Endothelial cell of umbilical vein (primary cell): ENCODE measurements at regions not wholly inside any gene's neighbourhood (a gene's known extent, or its start where the extent isn't known, plus 50 kb on each side); places are given as distances from the start of the nearest gene placed in this dataset.

Experiments
- BruUV-seq: library from RNA; stranded (reverse); fragments of 400-500 nt; replicated peaks from 2 replicates; lab custom pipeline; 2021; lab: Mats Ljungman, UMichigan
- CTCF ChIA-PET: fragments of 300-600, 350-600 bp; sonication (Branson Sonifier 250); formaldehyde crosslinking; loops from one replicate; lab custom pipeline; 2021; ENCODE audit warnings: antibody characterized with exemption, inconsistent platforms; lab: Charles Lee
- POLR2A ChIA-PET: fragments of 300-600, 350-600 bp; sonication (Branson Sonifier 250); formaldehyde crosslinking; loops from one replicate; lab custom pipeline; 2021; ENCODE audit warnings: antibody characterized with exemption, inconsistent platforms; lab: Charles Lee
- DNase-seq: peaks from one replicate; pipeline ENCODE4 v3.0.0-alpha.2; 2011; ENCODE audit warnings: low read depth, low spot score
- FAIRE-seq: peaks from 2 replicates; lab custom pipeline; 2011; peaks lifted over from hg19 to GRCh38; lab: Jason Lieb, UNC
- H2AFZ ChIP-seq: 2 replicates; pipeline ENCODE4 v1.6.0; 2012; ENCODE audit warnings: low read depth, low read length, control low read depth, inconsistent platforms
- H3K27ac ChIP-seq: 2 replicates; pipeline ENCODE4 v1.5.1; 2011; ENCODE audit warnings: low read depth, mild to moderate bottlenecking, control low read depth, low read length, moderate library complexity; ENCODE audit not compliant: insufficient read depth
- H3K27me3 ChIP-seq, 2 experiments: 2 replicates each; pipeline versions ENCODE4 v1.6.0 to v1.6.1; 2011; ENCODE audit warnings: low read length in 2 of 2, mixed read lengths in 1 of 2; ENCODE audit not compliant: control insufficient read depth in 2 of 2, insufficient read depth in 2 of 2
- H3K36me3 ChIP-seq, 2 experiments: 2 replicates in 1 of 2; 3 replicates in 1 of 2; pipeline ENCODE4 v1.5.1; 2011; ENCODE audit warnings: low read length in 2 of 2, mild to moderate bottlenecking in 1 of 2, moderate library complexity in 1 of 2; ENCODE audit not compliant: control insufficient read depth in 2 of 2, insufficient read depth in 2 of 2; ENCODE audit errors: extremely low read depth in 1 of 2
- H3K4me1 ChIP-seq: 3 replicates; pipeline ENCODE4 v1.5.1; 2011; ENCODE audit warnings: mild to moderate bottlenecking, low read length; ENCODE audit not compliant: control insufficient read depth, insufficient read depth; ENCODE audit errors: extremely low read depth
- H3K4me2 ChIP-seq: 2 replicates; pipeline ENCODE4 v1.6.1; 2011; ENCODE audit warnings: low read length, control low read depth, mixed read lengths; ENCODE audit not compliant: insufficient read depth
- H3K4me3 ChIP-seq, 3 experiments: fragments of 200-600 bp in 1 of 3; sonication (generic), shearing (Covaris generic) in 1 of 3; replicated peaks in 1 of 3; 2 replicates each; pipeline ENCODE4 v1.5.1; 2011 to 2016; ENCODE audit warnings: control low read depth in 3 of 3, low read length in 3 of 3, mild to moderate bottlenecking in 2 of 3, inconsistent platforms in 1 of 3, low read depth in 1 of 3, moderate library complexity in 1 of 3; ENCODE audit not compliant: insufficient read depth in 1 of 3
- H3K79me2 ChIP-seq: 2 replicates; pipeline ENCODE4 v1.6.0; 2012; ENCODE audit warnings: low read length, inconsistent platforms; ENCODE audit not compliant: control insufficient read depth, insufficient read depth
- H3K9ac ChIP-seq: replicated peaks from 2 replicates; pipeline ENCODE3; 2011; ENCODE audit warnings: low read length, control low read depth; ENCODE audit not compliant: insufficient read depth; ENCODE audit errors: extremely low read depth
- H3K9me1 ChIP-seq: replicated peaks from 3 replicates; pipeline ENCODE4 v1.6.0; 2011; ENCODE audit warnings: mild to moderate bottlenecking, low read length; ENCODE audit not compliant: control insufficient read depth, insufficient read depth; ENCODE audit errors: extremely low read depth
- H3K9me3 ChIP-seq: replicated peaks from 2 replicates; pipeline ENCODE4 v1.5.1; 2012; ENCODE audit warnings: low read length, inconsistent platforms; ENCODE audit not compliant: control insufficient read depth, insufficient read depth
- H4K20me1 ChIP-seq: replicated peaks from 2 replicates; pipeline ENCODE3; 2011; ENCODE audit warnings: mild to moderate bottlenecking, low read length; ENCODE audit not compliant: control insufficient read depth, insufficient read depth; ENCODE audit errors: extremely low read depth
- CTCF ChIP-seq, 2 donors: IDR thresholded peaks; 1 replicate in 1 of 2; 2 replicates in 1 of 2; pipeline ENCODE4 v1.5.1; 2011; ENCODE audit warnings: low read length in 2 of 2, mild to moderate bottlenecking in 2 of 2, moderate library complexity in 2 of 2, control low read depth in 1 of 2, inconsistent platforms in 1 of 2, low read depth in 1 of 2; ENCODE audit not compliant: insufficient read depth in 1 of 2; ENCODE audit errors: extremely low read depth in 1 of 2
- EZH2 ChIP-seq: IDR thresholded peaks from 2 replicates; pipeline ENCODE4 v1.6.1; 2012; ENCODE audit warnings: borderline replicate concordance, low read depth, mild to moderate bottlenecking, moderate library complexity, low read length, inconsistent platforms; ENCODE audit not compliant: severe bottlenecking
- FOS ChIP-seq: IDR thresholded peaks from 2 replicates; pipeline ENCODE4 v1.6.1; 2011; ENCODE audit warnings: mild to moderate bottlenecking, low read length, moderate library complexity, borderline replicate concordance; ENCODE audit not compliant: insufficient read depth
- GATA2 ChIP-seq: IDR thresholded peaks from 2 replicates; pipeline ENCODE4 v1.7.0; 2011; ENCODE audit warnings: low read depth, mild to moderate bottlenecking, moderate library complexity, mixed read lengths, low read length; ENCODE audit not compliant: insufficient read length, insufficient read depth
- JUN ChIP-seq: IDR thresholded peaks from 2 replicates; pipeline ENCODE4 v1.6.1; 2011; ENCODE audit warnings: borderline replicate concordance, low read depth; ENCODE audit not compliant: insufficient read length, insufficient read depth
- MAX ChIP-seq: IDR thresholded peaks from 2 replicates; pipeline ENCODE4 v1.6.1; 2011; ENCODE audit not compliant: insufficient read depth, insufficient read length
- MYC ChIP-seq: IDR thresholded peaks from one replicate; pipeline ENCODE4 v1.6.1; 2011; ENCODE audit warnings: mild to moderate bottlenecking, low read depth, low read length
- POLR2A ChIP-seq: IDR thresholded peaks from 2 replicates; pipeline ENCODE4 v1.6.1; 2012; ENCODE audit warnings: low read depth, mild to moderate bottlenecking, control low read depth, low read length
- POLR2AphosphoS5 ChIP-seq: IDR thresholded peaks from 2 replicates; pipeline ENCODE4 v1.6.1; 2012; ENCODE audit warnings: low read depth, mild to moderate bottlenecking, control low read depth, low read length, moderate library complexity; ENCODE audit not compliant: insufficient read depth
- dilution Hi-C: fragments of 300-500 bp; cut with MboI; formaldehyde crosslinking; loops from one replicate; pipeline ENCODE4 v1.15.0; 2019; ENCODE audit warnings: low sequenced_read_pairs; ENCODE audit not compliant: extremely low pct_ligation_motif_present
- intact Hi-C: fragments of 100-400 bp; cut with micrococcal nuclease; formaldehyde crosslinking; loops from one replicate; pipeline ENCODE4 v1.10.0; 2022

- DNase-seq = peak; percentile 56
- intact Hi-C loops (no loop called here), dilution Hi-C loops (no loop called here)
- CTCF ChIA-PET = no interaction called here
- Histone ChIP-seq H4K20me1 (no peaks in the 10 kb centered on the region), H3K27ac (no peak overlapping the region), H3K36me3 (no peaks in the 10 kb centered on the region), H3K27me3 (no peaks in the 10 kb centered on the region), H3K9ac (no peak overlapping the region), H3K9me1 (no peaks in the 10 kb centered on the region), H3K9me3 (no peaks in the 10 kb centered on the region), H3K79me2 (no peaks in the 10 kb centered on the region), H3K4me1 (peaks cover 4% of the 10 kb centered on the region), H3K4me3 (no peak overlapping the region), H2AFZ (no peak overlapping the region), H3K4me2 (no peak overlapping the region)
- BruUV-seq = no TSS peak
- POLR2A ChIA-PET = no interaction called here
- FAIRE-seq = no peak
- TF ChIP-seq POLR2A (no peak), EZH2 (no peak), GATA2 (no peak), JUN (peak; percentile 80), POLR2AphosphoS5 (no peak), MYC (no peak), CTCF (IDR thresholded peaks at IDR 0.05; ENCODE audit: extremely low read depth in 1 of 2, insufficient read depth in 1 of 2, low read depth in 1 of 2, low read length in 2 of 2) (no peak), MAX (no peak), FOS (peak; percentile 78)
Observed at GRCh38 chr13:80224468-80224867, 116.5 kb downstream of the SPRY2 start.
